T47D (cell line): ENCODE measurements at regions not wholly inside any gene's neighbourhood (a gene's known extent, or its start where the extent isn't known, plus 50 kb on each side); places are given as distances from the start of the nearest gene placed in this dataset.
"Not testable (repeated sequence)": the region's sequence is repeated elsewhere in the genome, so short reads cannot be mapped to it uniquely, and the experiment has no call there.

ENCODE experiments used
- DNase-seq, 2 experiments: peaks; one replicate each; pipeline versions ENCODE4 v3.0.0 to v3.0.0-alpha.2; 2011 to 2012; ENCODE audit warnings: low read depth in 1 of 2, low spot score in 1 of 2
- JUND ChIP-seq: IDR thresholded peaks from 2 replicates; pipeline ENCODE4 v1.6.1; 2012; ENCODE audit warnings: low read depth
- in situ Hi-C: cut with HindIII; loops from 2 replicates; pipeline ENCODE4 v1.10.0; 2016; ENCODE audit warnings: low sequenced_read_pairs, low pct_unique_long_range_greater_than_20kb

DNA sequence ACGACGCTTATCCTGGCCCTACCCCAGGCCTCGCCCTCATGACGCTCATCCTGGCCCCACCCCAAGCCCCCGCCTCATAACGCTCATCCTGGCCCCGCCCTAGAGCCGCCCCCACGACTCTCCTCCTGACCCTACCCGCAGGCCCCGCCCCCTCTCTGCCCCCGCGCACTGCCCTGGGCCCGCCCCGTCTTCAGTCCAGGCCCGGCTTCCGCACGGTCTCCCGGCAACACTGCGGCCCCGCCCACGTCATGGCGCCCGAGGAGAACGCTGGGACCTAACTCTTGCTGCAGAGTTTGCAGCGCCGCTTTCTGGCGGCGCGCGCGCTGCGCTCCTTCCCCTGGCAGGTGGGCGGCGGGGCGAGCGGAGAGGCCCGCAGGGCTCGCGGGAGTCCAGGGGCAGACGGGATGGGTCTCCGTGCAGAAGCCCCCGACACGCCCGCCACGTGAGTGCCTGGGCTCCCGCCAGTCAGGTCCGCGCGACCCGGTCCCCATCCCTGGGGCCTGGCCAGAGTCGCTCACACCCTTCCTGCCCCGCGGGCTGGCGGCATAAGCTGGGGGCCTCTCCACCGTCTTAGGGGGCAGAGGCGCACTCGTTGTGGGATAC, 52.5 kb upstream of the ROPN1B start:
- peak; percentile 69 to 96 for DNase-seq

DNA sequence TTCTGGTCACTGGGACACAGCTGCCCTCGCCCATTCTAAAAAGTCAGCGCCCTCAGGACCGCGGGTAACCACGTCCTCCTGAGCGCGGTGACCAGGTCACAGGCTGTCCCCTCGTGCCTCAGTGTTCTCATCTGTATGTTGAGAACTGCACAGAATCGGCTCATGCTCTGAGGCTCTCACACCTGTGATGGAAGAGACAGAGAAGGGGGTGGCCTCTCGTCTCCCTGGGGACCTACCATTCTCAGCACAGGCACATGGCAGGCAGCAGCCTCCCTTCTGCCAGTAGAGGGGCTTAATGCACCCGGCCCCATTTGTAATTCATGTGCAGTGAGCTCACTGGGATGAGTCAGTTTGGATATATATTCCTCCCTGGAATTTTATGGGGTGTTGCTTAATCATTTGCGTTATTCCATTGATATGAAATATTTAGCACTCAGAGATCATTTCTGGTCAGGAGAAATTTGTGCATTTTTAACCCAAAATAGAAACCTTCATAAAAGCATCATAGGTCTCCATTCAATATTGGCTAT, 51.9 kb upstream of the ROPN1B start:
- DNase-seq, in situ Hi-C loops: not testable (repeated sequence)

More for the DNA sequence above, 52.5 kb upstream of the ROPN1B start:
- in situ Hi-C loops: no loop called here
- TF ChIP-seq JUND: no peak

DNA sequence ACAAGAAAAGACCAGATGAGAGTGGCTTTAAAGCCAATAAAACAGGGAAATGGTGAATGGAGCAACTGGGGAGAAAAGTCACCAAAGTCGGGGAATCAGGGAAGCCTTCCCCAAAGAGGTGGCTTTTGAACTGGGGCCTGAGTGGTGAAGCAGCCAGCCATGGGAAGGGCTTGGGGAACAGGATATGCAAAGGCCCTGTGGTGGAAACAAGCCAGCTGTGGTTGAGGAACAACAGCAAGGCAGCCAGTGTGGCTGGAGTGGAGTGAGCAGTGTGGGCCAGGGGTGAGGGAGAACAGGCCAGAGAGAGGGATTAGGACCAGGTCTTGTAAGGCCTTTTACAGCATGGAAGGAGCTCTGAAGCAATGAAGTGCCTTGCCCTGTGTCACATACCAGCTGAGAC, 51.0 kb upstream of the ROPN1B start:
- in situ Hi-C loops, DNase-seq: not testable (repeated sequence)

DNA sequence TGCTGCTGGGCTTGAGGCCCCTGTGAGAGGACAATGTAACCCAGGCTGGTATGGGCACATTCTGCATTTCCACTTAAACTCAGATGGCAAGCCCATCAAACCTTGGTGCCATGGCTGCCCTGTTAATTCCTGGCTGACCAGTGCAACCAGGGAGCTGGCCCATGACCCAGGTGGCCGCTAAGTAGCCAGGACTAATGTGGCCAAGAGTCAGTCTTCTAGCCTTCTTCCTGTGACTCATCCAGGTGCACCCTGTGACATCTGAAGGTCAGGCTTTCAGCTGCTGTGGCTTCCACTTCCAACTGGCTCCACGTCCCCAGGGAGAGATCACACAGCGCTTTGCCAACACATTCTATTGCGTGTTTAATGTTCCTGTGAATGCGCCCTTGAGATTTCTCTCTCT, 50.5 kb upstream of the ROPN1B start:
- in situ Hi-C loops: not testable (repeated sequence)

DNA sequence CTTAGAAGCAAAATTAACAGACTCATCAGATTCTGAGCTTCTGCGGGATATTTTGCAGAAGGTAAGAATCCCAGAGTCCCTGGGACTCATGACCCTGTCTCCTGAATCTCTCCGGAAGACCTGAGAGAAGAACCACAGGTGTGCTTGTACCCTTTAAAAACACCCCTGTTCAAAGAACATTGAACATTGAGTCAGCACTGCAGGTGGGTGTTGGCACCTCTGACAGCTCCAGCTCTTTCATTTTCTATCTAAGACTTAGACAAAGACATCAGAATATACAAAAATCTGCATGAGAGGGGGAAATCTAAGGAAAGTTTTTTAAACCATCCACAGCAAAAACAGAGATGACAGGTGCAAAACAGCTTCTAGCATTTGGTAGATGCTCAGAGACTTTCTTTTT, 50.1 kb upstream of the ROPN1B start:
- DNase-seq, in situ Hi-C loops: not testable (repeated sequence)

More for the DNA sequence above, 50.5 kb upstream of the ROPN1B start:
- DNase-seq: not testable (repeated sequence)
